ENCODE measurements at regions not wholly inside any gene's neighbourhood (a gene's known extent, or its start where the extent isn't known, plus 50 kb on each side); places are given as distances from the start of the nearest gene placed in this dataset.
A peak's percentile ranks its signal among the peaks of the same experiment; 100 is the strongest.

GRCh38 chr2:217475101-217475500 is 527.7 kb downstream of the TNS1 start:
- no peaks in the 10 kb centered on the region for H3K4me1 ChIP-seq
- TF ChIP-seq CTCF (IDR thresholded peaks at IDR 0.05) (no peak), POLR2A (IDR thresholded peaks at IDR 0.05) (no peak)
- no peak overlapping the region for H3K27ac ChIP-seq
- no peaks in the 10 kb centered on the region for H3K36me3 ChIP-seq
- H3K27me3 ChIP-seq: no peaks in the 10 kb centered on the region
- DNase-seq: no peak
- H3K9me3 ChIP-seq: no peaks in the 10 kb centered on the region
- intact Hi-C loops (cut with DNase I): no loop called here
- 83 to 89% methylated on average over 2 of the region's 2 CpGs for WGBS, 2 donors
- H3K4me3 ChIP-seq: no peak overlapping the region

- WGBS, 2 donors: 86 to 92% methylated on average over 1 of the region's 1 CpG
Observed at GRCh38 chr2:217471319-217471718, 531.5 kb downstream of the TNS1 start.

GRCh38 chr2:217469203-217469810 is 533.5 kb downstream of the TNS1 start:
- H3K27ac ChIP-seq: no peak overlapping the region
- no peaks in the 10 kb centered on the region for H3K27me3 ChIP-seq
- no peaks in the 10 kb centered on the region for H3K9me3 ChIP-seq
- TF ChIP-seq CTCF (IDR thresholded peaks at IDR 0.05) (no peak), POLR2A (IDR thresholded peaks at IDR 0.05) (no peak)
- DNase-seq: no peak
- H3K36me3 ChIP-seq: no peaks in the 10 kb centered on the region
- WGBS, 2 donors: 40 to 85% methylated on average over 1 to 2 of the region's 2 CpGs
- intact Hi-C loops (cut with DNase I): no loop called here
- no peak overlapping the region for H3K4me3 ChIP-seq
- H3K4me1 ChIP-seq: no peaks in the 10 kb centered on the region

More at GRCh38 chr2:217471319-217471718, 531.5 kb downstream of the TNS1 start:
- no peak for DNase-seq
- Histone ChIP-seq H3K27me3 (no peaks in the 10 kb centered on the region), H3K4me1 (no peaks in the 10 kb centered on the region), H3K36me3 (no peaks in the 10 kb centered on the region), H3K4me3 (no peak overlapping the region), H3K9me3 (no peaks in the 10 kb centered on the region), H3K27ac (no peak overlapping the region)
- TF ChIP-seq CTCF (IDR thresholded peaks at IDR 0.05) (no peak), POLR2A (IDR thresholded peaks at IDR 0.05) (no peak)
- intact Hi-C loops (cut with DNase I): no loop called here

GRCh38 chr2:217468042-217468830 is 534.6 kb downstream of the TNS1 start:
- no peaks in the 10 kb centered on the region for H3K36me3 ChIP-seq
- H3K4me1 ChIP-seq: no peaks in the 10 kb centered on the region
- H3K9me3 ChIP-seq: no peaks in the 10 kb centered on the region
- H3K27ac ChIP-seq: no peak overlapping the region
- intact Hi-C loops (cut with DNase I): no loop called here
- TF ChIP-seq CTCF (IDR thresholded peaks at IDR 0.05) (no peak), POLR2A (IDR thresholded peaks at IDR 0.05) (no peak)
- no peaks in the 10 kb centered on the region for H3K27me3 ChIP-seq
- WGBS, 2 donors: 80 to 85% methylated on average over 2 of the region's 2 CpGs
- H3K4me3 ChIP-seq: no peak overlapping the region
- no peak for DNase-seq

- Histone ChIP-seq H3K9me3 (no peaks in the 10 kb centered on the region), H3K27me3 (no peaks in the 10 kb centered on the region), H3K4me1 (no peaks in the 10 kb centered on the region), H3K27ac (peak overlapping the region in 1 of 4 donors; percentile 30), H3K36me3 (no peaks in the 10 kb centered on the region), H3K4me3 (no peak overlapping the region)
- intact Hi-C loops (cut with DNase I): no loop called here
- no peak for TF ChIP-seq POLR2A (IDR thresholded peaks at IDR 0.05)
- TF ChIP-seq CTCF (IDR thresholded peaks at IDR 0.05): no peak
- DNase-seq: no peak
- 63 to 66% methylated on average over 8 of the region's 8 CpGs for WGBS, 2 donors
Observed at GRCh38 chr2:217467331-217467730, 535.5 kb downstream of the TNS1 start.
